ENCODE measurements at regions not wholly inside any gene's neighbourhood (a gene's known extent, or its start where the extent isn't known, plus 50 kb on each side); places are given as distances from the start of the nearest gene placed in this dataset.

DNA sequence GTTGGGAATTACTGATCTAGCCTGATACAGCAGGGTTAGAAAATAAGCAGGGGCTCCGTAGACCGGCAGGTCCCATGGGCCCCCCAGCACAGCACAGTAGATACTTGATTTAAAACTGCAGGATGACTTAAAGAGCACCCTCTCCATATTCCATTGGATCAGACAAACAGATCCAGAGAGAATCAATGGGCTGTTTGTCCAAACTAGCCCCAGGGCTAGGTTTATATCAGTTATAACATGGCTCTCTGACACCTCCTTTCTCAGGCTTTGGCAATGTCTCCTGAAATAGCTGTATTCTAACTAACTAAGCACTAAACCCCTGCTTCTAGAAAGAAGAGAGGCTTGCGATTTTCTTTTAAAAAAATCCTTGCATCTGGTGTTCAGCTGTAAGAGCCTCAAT, 100.4 kb upstream of the GALNT18 start:
- H3K4me2 ChIP-seq (ENCODE audit: control insufficient read depth, extremely low read depth, insufficient read depth, low read depth, low read length): no peak overlapping the region
- H3K9ac ChIP-seq (ENCODE audit: control insufficient read depth, extremely low read depth, insufficient read depth, low read length): no peak overlapping the region
- H3K36me3 ChIP-seq (ENCODE audit: control insufficient read depth in 2 of 2, extremely low read depth in 1 of 2, insufficient read depth in 2 of 2, low read length in 2 of 2): no peaks in the 10 kb centered on the region
- H3K4me1 ChIP-seq (ENCODE audit: control insufficient read depth, extremely low read depth, insufficient read depth, low read length): peaks cover 9% of the 10 kb centered on the region
- no peak overlapping the region for H3K27ac ChIP-seq (ENCODE audit: control insufficient read depth, insufficient read depth, low read length)
- no peaks in the 10 kb centered on the region for H3K9me1 ChIP-seq (ENCODE audit: control insufficient read depth, extremely low read depth, insufficient read depth, low read length)
- H3K4me3 ChIP-seq (ENCODE audit: control insufficient read depth in 2 of 3, extremely low read depth in 1 of 3, insufficient read depth in 2 of 3, low read depth in 1 of 3, low read length in 3 of 3): no peak overlapping the region
- H3K79me2 ChIP-seq (ENCODE audit: control insufficient read depth, insufficient read depth, low read length): no peaks in the 10 kb centered on the region
- dilution Hi-C loops (cut with MboI; ENCODE audit: extremely low pct_ligation_motif_present, low sequenced_read_pairs): no loop called here
- H3K9me3 ChIP-seq (ENCODE audit: control insufficient read depth, low read depth, low read length): peaks cover 2% of the 10 kb centered on the region
- DNase-seq (ENCODE audit: low read depth, low spot score) (no peak), FAIRE-seq (no peak)
- TF ChIP-seq EZH2 (IDR thresholded peaks at IDR 0.05; ENCODE audit: low read length): no peak
- TF ChIP-seq, protein P1, sequence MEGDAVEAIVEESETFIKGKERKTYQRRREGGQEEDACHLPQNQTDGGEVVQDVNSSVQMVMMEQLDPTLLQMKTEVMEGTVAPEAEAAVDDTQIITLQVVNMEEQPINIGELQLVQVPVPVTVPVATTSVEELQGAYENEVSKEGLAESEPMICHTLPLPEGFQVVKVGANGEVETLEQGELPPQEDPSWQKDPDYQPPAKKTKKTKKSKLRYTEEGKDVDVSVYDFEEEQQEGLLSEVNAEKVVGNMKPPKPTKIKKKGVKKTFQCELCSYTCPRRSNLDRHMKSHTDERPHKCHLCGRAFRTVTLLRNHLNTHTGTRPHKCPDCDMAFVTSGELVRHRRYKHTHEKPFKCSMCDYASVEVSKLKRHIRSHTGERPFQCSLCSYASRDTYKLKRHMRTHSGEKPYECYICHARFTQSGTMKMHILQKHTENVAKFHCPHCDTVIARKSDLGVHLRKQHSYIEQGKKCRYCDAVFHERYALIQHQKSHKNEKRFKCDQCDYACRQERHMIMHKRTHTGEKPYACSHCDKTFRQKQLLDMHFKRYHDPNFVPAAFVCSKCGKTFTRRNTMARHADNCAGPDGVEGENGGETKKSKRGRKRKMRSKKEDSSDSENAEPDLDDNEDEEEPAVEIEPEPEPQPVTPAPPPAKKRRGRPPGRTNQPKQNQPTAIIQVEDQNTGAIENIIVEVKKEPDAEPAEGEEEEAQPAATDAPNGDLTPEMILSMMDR (optimal IDR thresholded peaks at IDR 0.05 in 1 of 3, IDR thresholded peaks at IDR 0.05 in 1 of 3, conservative IDR thresholded peaks at IDR 0.05 in 1 of 3; ENCODE audit: extremely low read depth in 1 of 3, insufficient read depth in 2 of 3, low read length in 3 of 3): no peak
- no peak overlapping the region for H2AFZ ChIP-seq (ENCODE audit: control insufficient read depth, low read length)
- H3K27me3 ChIP-seq (ENCODE audit: control insufficient read depth, extremely low read depth, insufficient read depth, low read length): no peaks in the 10 kb centered on the region
- H4K20me1 ChIP-seq (ENCODE audit: control insufficient read depth, extremely low read depth, insufficient read depth, low read length): no peaks in the 10 kb centered on the region

DNA sequence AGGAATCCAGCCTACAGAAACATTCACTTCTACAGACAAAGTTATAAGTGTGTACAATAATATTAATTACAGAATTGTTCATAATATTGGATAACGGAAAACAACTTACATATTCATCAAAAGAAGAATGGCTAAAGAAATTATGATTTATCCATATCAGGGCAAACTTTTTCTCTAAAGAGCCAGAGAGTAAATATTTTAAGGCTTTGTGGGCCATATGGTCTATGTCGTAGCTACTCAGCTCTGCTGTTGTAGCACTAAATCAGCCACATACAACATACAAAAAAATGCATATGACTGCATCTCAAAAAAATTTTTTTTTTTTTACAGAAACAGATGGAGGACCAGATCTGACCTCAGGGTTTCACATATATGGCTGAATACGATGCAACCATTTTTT, 96.7 kb upstream of the GALNT18 start:
- H3K4me3 ChIP-seq (ENCODE audit: control insufficient read depth in 2 of 3, extremely low read depth in 1 of 3, insufficient read depth in 2 of 3, low read depth in 1 of 3, low read length in 3 of 3): no peak overlapping the region
- H3K79me2 ChIP-seq (ENCODE audit: control insufficient read depth, insufficient read depth, low read length): no peaks in the 10 kb centered on the region
- dilution Hi-C loops (cut with MboI; ENCODE audit: extremely low pct_ligation_motif_present, low sequenced_read_pairs): no loop called here
- FAIRE-seq (no peak), DNase-seq (ENCODE audit: low read depth, low spot score) (no peak)
- no peaks in the 10 kb centered on the region for H3K9me1 ChIP-seq (ENCODE audit: control insufficient read depth, extremely low read depth, insufficient read depth, low read length)
- H4K20me1 ChIP-seq (ENCODE audit: control insufficient read depth, extremely low read depth, insufficient read depth, low read length): no peaks in the 10 kb centered on the region
- H3K4me2 ChIP-seq (ENCODE audit: control insufficient read depth, extremely low read depth, insufficient read depth, low read depth, low read length): no peak overlapping the region
- H3K36me3 ChIP-seq (ENCODE audit: control insufficient read depth in 2 of 2, extremely low read depth in 1 of 2, insufficient read depth in 2 of 2, low read length in 2 of 2): no peaks in the 10 kb centered on the region
- no peak overlapping the region for H3K9ac ChIP-seq (ENCODE audit: control insufficient read depth, extremely low read depth, insufficient read depth, low read length)
- no peaks in the 10 kb centered on the region for H3K27me3 ChIP-seq (ENCODE audit: control insufficient read depth, extremely low read depth, insufficient read depth, low read length)
- H2AFZ ChIP-seq (ENCODE audit: control insufficient read depth, low read length): no peak overlapping the region
- H3K9me3 ChIP-seq (ENCODE audit: control insufficient read depth, low read depth, low read length): peaks cover 8% of the 10 kb centered on the region
- H3K4me1 ChIP-seq (ENCODE audit: control insufficient read depth, extremely low read depth, insufficient read depth, low read length): peaks cover 9% of the 10 kb centered on the region
- H3K27ac ChIP-seq (ENCODE audit: control insufficient read depth, insufficient read depth, low read length): no peak overlapping the region
- TF ChIP-seq, protein P1 (optimal IDR thresholded peaks at IDR 0.05 in 1 of 3, IDR thresholded peaks at IDR 0.05 in 1 of 3, conservative IDR thresholded peaks at IDR 0.05 in 1 of 3; ENCODE audit: extremely low read depth in 1 of 3, insufficient read depth in 2 of 3, low read length in 3 of 3): no peak
- no peak for TF ChIP-seq EZH2 (IDR thresholded peaks at IDR 0.05; ENCODE audit: low read length)
